GM12873 (cell line): ENCODE measurements at regions not wholly inside any gene's neighbourhood (a gene's known extent, or its start where the extent isn't known, plus 50 kb on each side); places are given as distances from the start of the nearest gene placed in this dataset.

Experiments used
- TF ChIP-seq, protein P1 (sequence below): IDR thresholded peaks from 2 replicates; pipeline ENCODE4 v1.5.1; 2012; ENCODE audit warnings: low read depth, mild to moderate bottlenecking, moderate library complexity, low read length, control low read depth; ENCODE audit not compliant: insufficient read depth; ENCODE audit errors: missing control alignments

DNA sequence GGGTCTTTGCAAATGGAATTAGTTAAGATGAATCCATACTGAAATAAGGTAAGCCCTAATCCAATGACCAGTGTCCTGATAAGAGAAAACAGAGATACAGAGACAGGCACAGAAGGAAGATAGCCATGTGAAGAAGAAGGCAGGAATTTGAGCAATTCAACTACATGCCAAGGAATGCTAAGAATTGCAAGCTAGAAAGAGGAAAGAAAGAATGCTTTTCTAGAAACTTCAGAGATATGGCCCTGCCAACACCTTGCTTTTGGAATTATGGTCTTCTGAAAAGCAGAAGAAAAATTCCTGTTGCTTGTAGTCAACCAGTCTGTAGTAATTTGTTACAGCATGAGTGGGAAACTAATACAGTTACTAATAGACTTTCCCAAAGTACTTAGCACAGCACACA lies 111.3 kb downstream of the SLC17A6 start:
- TF ChIP-seq, protein P1, sequence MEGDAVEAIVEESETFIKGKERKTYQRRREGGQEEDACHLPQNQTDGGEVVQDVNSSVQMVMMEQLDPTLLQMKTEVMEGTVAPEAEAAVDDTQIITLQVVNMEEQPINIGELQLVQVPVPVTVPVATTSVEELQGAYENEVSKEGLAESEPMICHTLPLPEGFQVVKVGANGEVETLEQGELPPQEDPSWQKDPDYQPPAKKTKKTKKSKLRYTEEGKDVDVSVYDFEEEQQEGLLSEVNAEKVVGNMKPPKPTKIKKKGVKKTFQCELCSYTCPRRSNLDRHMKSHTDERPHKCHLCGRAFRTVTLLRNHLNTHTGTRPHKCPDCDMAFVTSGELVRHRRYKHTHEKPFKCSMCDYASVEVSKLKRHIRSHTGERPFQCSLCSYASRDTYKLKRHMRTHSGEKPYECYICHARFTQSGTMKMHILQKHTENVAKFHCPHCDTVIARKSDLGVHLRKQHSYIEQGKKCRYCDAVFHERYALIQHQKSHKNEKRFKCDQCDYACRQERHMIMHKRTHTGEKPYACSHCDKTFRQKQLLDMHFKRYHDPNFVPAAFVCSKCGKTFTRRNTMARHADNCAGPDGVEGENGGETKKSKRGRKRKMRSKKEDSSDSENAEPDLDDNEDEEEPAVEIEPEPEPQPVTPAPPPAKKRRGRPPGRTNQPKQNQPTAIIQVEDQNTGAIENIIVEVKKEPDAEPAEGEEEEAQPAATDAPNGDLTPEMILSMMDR: no peak

DNA sequence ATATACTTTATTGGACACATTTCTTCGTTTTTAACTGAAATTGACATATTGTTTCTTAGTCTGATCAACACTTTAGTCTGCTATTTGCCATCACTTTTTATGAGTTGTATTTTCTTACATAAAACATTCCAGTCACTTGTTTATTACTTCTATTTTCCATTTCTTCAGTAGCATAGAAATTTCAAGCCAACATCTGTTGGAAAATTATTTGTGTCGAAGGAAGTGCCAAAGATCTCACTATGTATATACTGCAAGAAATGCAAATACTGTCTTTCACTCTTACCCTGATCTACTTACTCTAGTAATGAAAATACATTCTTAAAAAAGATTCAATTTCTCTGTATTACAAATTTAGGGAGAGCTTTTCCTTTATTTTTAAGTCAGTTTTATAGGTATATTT lies 105.9 kb downstream of the SLC17A6 start:
- TF ChIP-seq, protein P1: no peak

DNA sequence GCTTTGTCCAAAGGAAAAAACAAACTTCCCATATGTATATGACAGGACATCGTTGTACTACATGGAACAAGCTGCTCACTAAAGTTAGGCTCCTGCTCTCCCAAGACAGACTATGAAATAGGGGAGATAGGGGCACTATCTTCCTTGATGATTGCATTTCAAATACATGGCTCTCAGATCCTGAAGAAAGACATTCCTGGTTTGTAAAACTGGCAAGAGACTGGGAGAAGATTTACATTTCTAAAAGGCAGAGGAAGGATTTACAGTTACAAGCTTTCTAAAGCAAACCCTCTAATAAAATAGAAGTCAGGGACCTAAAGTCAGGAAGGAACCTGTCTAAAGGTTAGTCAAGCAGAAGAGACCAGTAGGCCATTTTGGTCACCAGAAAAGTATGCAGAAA lies 103.7 kb downstream of the SLC17A6 start:
- TF ChIP-seq, protein P1: no peak

DNA sequence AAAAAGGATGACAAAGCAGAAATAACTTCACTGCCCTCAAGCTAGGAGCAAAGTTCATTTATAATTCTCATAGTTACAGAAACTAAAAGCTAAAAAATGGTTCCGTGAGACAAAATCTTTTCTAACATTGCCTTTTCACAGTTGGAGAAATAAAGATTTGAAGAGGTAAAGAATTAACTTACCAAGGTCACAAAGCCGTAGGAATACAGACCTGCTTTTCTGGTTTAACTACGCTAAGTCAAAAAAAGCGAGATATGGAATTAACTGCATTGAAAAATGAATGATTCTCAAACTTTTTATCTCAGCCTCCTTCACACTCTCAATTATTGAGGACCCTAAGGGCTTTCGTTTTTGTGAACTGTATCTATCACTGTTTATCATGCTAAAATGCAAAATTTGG lies 95.3 kb downstream of the SLC17A6 start:
- TF ChIP-seq, protein P1: no peak

DNA sequence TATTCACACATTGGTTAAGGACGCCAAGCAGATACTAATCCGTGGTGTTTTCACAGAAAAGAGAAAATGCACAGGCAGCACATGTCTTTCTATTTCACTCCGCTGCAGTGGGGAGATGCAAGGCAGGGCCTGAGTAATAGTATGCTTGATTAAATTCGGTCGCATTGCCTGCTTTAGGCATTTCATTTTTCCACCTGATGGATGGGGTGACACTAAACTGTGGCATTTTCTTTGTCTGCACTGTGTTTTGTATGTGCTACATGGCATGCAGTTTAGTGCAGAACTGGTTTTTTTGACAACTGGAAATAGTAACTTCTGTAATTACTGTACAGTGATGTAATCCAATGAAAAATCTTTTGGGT lies 94.9 kb downstream of the SLC17A6 start:
- TF ChIP-seq, protein P1: no peak

DNA sequence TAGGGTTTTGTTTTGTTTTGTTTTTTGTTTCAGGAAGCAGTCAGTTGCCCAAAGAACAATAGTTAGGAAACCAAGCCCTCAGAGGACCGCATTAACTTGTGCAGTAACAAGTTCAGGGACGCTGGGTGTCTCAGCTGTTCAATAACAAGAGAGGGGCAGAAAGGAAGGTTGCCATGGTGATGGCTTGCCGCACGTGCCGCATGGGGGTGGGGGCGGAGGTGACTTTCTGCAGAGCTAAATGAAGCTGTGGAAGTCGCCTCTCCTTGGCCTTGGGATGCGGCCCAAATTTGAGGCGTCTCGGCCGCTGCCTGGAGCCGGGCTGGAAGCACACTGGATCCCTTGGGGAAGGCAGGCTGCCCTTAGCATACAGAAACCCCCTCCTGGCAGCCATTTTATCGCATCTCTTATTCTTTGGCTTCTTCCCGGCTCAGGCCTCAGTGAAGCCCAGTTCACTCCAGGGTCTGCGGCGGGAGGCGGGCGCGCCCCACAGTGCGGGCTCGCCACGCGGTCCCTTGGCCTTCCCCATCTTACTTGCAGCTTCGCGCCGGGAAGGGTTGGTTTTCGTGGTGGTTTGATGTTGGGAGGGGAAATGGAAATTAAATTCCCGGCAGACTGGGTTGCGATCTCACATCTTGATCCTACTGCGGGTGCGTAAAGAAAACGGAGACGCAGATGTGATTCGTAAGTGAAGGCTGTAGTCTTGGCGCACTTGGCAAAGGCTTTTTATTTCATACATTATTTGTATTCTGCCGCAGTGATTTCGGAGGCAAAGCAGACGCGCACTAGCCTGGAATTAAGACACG lies 94.3 kb downstream of the SLC17A6 start:
- TF ChIP-seq, protein P1: no peak

DNA sequence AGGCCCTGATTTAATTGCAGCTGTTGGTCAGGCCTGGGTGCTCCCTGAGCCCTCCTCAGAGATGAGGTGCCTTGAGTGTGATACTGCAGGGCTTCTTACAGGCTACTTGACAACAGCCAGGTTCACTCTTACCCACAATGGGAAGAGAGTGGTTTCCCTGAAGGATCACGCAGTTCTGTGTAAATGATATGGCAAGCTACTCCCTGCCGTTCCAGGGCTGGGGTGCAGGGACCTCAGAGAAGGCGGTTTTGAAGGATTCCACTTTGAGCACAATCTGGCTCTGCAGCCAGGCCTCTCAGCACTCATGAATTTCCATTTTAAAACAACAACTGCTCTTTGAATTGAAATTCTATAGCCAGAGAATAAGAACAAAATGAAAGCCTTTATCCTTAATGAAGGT lies 92.9 kb downstream of the SLC17A6 start:
- TF ChIP-seq, protein P1: no peak

DNA sequence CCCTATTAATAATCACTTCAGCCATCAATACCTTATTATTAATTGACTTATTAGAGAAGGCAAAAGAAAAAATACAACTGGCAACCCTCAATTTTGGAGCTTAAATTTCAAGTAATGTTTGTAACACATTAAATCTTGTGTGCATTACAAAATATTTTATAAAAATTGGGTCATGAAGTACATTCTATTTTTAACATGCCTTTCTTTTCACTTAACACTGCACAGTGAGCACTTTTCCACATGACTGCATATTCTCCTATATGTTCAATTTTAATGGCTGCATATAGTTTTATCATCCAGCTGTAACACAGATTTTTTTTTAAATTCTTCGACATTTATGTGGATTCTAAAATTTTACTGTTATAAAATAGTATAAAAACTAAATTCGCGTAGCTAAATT lies 92.5 kb downstream of the SLC17A6 start:
- TF ChIP-seq, protein P1: no peak
